ENCODE measurements at regions not wholly inside any gene's neighbourhood (a gene's known extent, or its start where the extent isn't known, plus 50 kb on each side); places are given as distances from the start of the nearest gene placed in this dataset.

- TF ChIP-seq CTCF (IDR thresholded peaks at IDR 0.05) (no peak), POLR2A (IDR thresholded peaks at IDR 0.05) (no peak)
Observed at GRCh38 chr5:129387944-129388343, 72.2 kb upstream of the ADAMTS19 start.

Data from testis (tissue), 2 donors.